DND-41 (cell line): ENCODE measurements at regions not wholly inside any gene's neighbourhood (a gene's known extent, or its start where the extent isn't known, plus 50 kb on each side); places are given as distances from the start of the nearest gene placed in this dataset.

Experiments
- EZH2 ChIP-seq: IDR thresholded peaks from 3 replicates; pipeline ENCODE4 v1.6.1; 2012; ENCODE audit warnings: borderline replicate concordance, low read depth, mild to moderate bottlenecking, moderate library complexity, low read length, inconsistent platforms; ENCODE audit not compliant: severe bottlenecking
- TF ChIP-seq, protein P1 (sequence below): IDR thresholded peaks from 2 replicates; pipeline ENCODE4 v1.5.1; 2012; ENCODE audit warnings: borderline replicate concordance, low read length, moderate library complexity, mild to moderate bottlenecking; ENCODE audit not compliant: poor library complexity, severe bottlenecking; ENCODE audit errors: extremely low read depth

DNA sequence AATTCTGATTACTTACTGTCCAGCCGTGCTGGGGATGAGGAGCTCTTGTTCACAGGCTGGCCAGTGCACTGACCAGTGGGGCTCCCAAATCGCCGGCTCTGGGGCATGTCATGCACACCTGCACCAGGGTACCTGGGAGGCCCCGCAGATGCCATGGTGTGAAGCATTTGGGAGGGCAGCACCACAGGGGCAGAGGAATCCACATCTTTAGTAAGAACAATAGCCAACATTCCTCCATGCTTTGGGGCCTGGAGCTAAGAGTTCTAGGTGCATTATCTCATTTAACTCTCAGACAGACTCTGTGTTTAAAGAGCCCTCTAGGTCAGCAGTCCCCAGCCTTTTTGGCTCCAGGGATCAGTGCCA, 104.2 kb downstream of the ACKR3 start:
- TF ChIP-seq, protein P1, sequence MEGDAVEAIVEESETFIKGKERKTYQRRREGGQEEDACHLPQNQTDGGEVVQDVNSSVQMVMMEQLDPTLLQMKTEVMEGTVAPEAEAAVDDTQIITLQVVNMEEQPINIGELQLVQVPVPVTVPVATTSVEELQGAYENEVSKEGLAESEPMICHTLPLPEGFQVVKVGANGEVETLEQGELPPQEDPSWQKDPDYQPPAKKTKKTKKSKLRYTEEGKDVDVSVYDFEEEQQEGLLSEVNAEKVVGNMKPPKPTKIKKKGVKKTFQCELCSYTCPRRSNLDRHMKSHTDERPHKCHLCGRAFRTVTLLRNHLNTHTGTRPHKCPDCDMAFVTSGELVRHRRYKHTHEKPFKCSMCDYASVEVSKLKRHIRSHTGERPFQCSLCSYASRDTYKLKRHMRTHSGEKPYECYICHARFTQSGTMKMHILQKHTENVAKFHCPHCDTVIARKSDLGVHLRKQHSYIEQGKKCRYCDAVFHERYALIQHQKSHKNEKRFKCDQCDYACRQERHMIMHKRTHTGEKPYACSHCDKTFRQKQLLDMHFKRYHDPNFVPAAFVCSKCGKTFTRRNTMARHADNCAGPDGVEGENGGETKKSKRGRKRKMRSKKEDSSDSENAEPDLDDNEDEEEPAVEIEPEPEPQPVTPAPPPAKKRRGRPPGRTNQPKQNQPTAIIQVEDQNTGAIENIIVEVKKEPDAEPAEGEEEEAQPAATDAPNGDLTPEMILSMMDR, result no peak
- no peak for TF ChIP-seq EZH2
